Upper lobe of left lung (tissue), 4 donors: ENCODE measurements at regions not wholly inside any gene's neighbourhood (a gene's known extent, or its start where the extent isn't known, plus 50 kb on each side); places are given as distances from the start of the nearest gene placed in this dataset.

Source experiments
- EP300 ChIP-seq, 4 donors: sonication (generic); formaldehyde crosslinking; IDR thresholded peaks; one replicate each; pipeline ENCODE4 v1.5.1; 2017; ENCODE audit warnings: antibody characterized with exemption in 4 of 4, control low read depth in 2 of 4
- POLR2A ChIP-seq, 4 donors: fragments of 450-650 bp; IDR thresholded peaks; one replicate each; pipeline ENCODE4 v1.5.1; 2016 to 2017; ENCODE audit warnings: antibody characterized with exemption in 4 of 4, mild to moderate bottlenecking in 2 of 4
- POLR2AphosphoS5 ChIP-seq, 2 donors: sonication (generic); formaldehyde crosslinking; IDR thresholded peaks; one replicate each; pipeline ENCODE4 v1.5.1; 2017; ENCODE audit warnings: antibody characterized with exemption in 2 of 2
- TF ChIP-seq, protein P1 (sequence below), 6 experiments: fragments of 450-650 bp in 4 of 6; fragments of 200-600 bp in 2 of 6; sonication (generic) in 2 of 6; IDR thresholded peaks; one replicate each; pipeline ENCODE4 v1.5.1; 2016 to 2019; ENCODE audit warnings: antibody characterized with exemption in 6 of 6

DNA sequence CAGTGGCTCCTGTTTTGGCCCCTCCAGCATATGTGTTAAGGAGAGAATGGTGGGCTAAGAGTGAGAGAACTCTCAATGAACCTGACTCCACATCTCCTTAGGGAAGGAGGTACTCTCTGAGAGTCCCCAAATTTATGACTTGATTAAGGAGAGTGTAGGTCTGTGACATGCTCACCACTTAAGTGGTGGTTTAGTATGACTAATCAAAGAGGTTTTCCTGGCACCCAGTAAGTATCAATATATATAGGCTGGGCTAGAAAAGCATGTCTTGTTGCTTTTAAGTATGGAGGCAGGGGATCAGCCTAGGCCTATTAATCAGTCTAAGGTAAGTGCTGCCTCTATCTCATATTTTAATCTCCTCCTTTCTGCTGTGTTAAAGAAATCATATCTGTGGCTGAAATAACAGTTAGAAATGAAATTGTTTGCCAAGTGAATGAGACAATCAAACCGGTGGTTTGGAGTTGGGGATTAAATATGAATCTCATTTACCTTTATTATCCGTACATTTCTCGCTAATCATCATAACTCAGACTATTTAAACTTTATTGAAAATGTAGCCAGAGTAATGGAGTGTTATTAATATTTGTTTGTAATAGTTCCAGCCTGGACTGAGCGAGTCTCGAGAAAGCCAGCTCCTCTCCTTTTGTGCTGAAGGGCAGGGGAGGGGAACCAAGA is 107.7 kb upstream of the MEIS1 start:
- TF ChIP-seq, protein P1, sequence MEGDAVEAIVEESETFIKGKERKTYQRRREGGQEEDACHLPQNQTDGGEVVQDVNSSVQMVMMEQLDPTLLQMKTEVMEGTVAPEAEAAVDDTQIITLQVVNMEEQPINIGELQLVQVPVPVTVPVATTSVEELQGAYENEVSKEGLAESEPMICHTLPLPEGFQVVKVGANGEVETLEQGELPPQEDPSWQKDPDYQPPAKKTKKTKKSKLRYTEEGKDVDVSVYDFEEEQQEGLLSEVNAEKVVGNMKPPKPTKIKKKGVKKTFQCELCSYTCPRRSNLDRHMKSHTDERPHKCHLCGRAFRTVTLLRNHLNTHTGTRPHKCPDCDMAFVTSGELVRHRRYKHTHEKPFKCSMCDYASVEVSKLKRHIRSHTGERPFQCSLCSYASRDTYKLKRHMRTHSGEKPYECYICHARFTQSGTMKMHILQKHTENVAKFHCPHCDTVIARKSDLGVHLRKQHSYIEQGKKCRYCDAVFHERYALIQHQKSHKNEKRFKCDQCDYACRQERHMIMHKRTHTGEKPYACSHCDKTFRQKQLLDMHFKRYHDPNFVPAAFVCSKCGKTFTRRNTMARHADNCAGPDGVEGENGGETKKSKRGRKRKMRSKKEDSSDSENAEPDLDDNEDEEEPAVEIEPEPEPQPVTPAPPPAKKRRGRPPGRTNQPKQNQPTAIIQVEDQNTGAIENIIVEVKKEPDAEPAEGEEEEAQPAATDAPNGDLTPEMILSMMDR (IDR thresholded peaks at IDR 0.05), result no peak
- TF ChIP-seq POLR2A (IDR thresholded peaks at IDR 0.05) (no peak), POLR2AphosphoS5 (IDR thresholded peaks at IDR 0.05) (no peak), EP300 (IDR thresholded peaks at IDR 0.05) (no peak)
